ENCODE measurements at regions not wholly inside any gene's neighbourhood (a gene's known extent, or its start where the extent isn't known, plus 50 kb on each side); places are given as distances from the start of the nearest gene placed in this dataset.

- DNase-seq = no peak
Observed at GRCh38 chr6:167494698-167495435, 170.0 kb downstream of the TTLL2 start.

GRCh38 chr6:167495506-167496401 is 170.9 kb downstream of the TTLL2 start:
- DNase-seq = no peak

GRCh38 chr6:167496707-167497106 is 171.8 kb downstream of the TTLL2 start:
- no peak for DNase-seq

GRCh38 chr6:167497428-167498056 is 172.7 kb downstream of the TTLL2 start:
- DNase-seq = no peak

- no peak for DNase-seq
Observed at GRCh38 chr6:167499161-167499660, 174.3 kb downstream of the TTLL2 start.

- no peak for DNase-seq
Observed at GRCh38 chr6:167500961-167501360, 176.1 kb downstream of the TTLL2 start.

- no peak for DNase-seq
Observed at GRCh38 chr6:167501831-167502385, 177.0 kb downstream of the TTLL2 start.

- no peak for DNase-seq
Observed at GRCh38 chr6:167502471-167502870, 177.6 kb downstream of the TTLL2 start.

- DNase-seq = no peak
Observed at GRCh38 chr6:167504385-167504961, 179.6 kb downstream of the TTLL2 start.

- no peak for DNase-seq
Observed at GRCh38 chr6:167505199-167505598, 180.3 kb downstream of the TTLL2 start.

GRCh38 chr6:167505782-167506181 is 180.9 kb downstream of the TTLL2 start:
- DNase-seq = no peak

GRCh38 chr6:167506443-167507301 is 181.8 kb downstream of the TTLL2 start:
- no peak for DNase-seq

GRCh38 chr6:167507376-167507945 is 182.6 kb downstream of the TTLL2 start:
- DNase-seq = no peak

GRCh38 chr6:167508919-167509852 is 184.3 kb downstream of the TTLL2 start:
- DNase-seq = no peak

GRCh38 chr6:167509853-167510220 is 185.0 kb downstream of the TTLL2 start:
- no peak for DNase-seq

GRCh38 chr6:167510648-167511047 is 185.8 kb downstream of the TTLL2 start:
- DNase-seq = no peak

GRCh38 chr6:167512696-167513375 is 187.9 kb downstream of the TTLL2 start:
- no peak for DNase-seq

- no peak for DNase-seq
Observed at GRCh38 chr6:167513778-167514177, 188.9 kb downstream of the TTLL2 start.

GRCh38 chr6:167514524-167514923 is 189.6 kb downstream of the TTLL2 start:
- DNase-seq = no peak
